MCF 10A (cell line): ENCODE measurements at regions not wholly inside any gene's neighbourhood (a gene's known extent, or its start where the extent isn't known, plus 50 kb on each side); places are given as distances from the start of the nearest gene placed in this dataset.

ENCODE experiments used
- BruUV-seq: library from RNA; stranded (reverse); fragments of 400-500 nt; replicated peaks from 2 replicates; lab custom pipeline; 2021; lab: Mats Ljungman, UMichigan
- CTCF ChIA-PET: fragments of 300-600 bp; sonication (Branson Sonifier 250); formaldehyde crosslinking; extraction: SDS; loops from one replicate; lab custom pipeline; 2021; ENCODE audit warnings: antibody characterized with exemption, inconsistent platforms; lab: Yijun Ruan, JAX
- POLR2A ChIA-PET: fragments of 300-600, 350-650 bp; sonication (Branson Sonifier 250); formaldehyde crosslinking; extraction: SDS; loops from one replicate; lab custom pipeline; 2020; ENCODE audit warnings: antibody characterized with exemption, inconsistent platforms; lab: Yijun Ruan, JAX
- DNase-seq: peaks from one replicate; pipeline ENCODE4 v3.0.0-alpha.2; 2018; ENCODE audit not compliant: unreplicated experiment
- H3K27ac Mint-ChIP-seq: one replicate; pipeline ENCODE4 v1.8.0; 2022; ENCODE audit warnings: mild to moderate bottlenecking, low read depth, mixed read lengths; ENCODE audit not compliant: unreplicated experiment
- H3K27me3 Mint-ChIP-seq: one replicate; pipeline ENCODE4 v1.8.0; 2022; ENCODE audit warnings: mixed read lengths; ENCODE audit not compliant: insufficient read depth, unreplicated experiment
- H3K36me3 Mint-ChIP-seq: one replicate; pipeline ENCODE4 v1.8.0; 2022; ENCODE audit warnings: mild to moderate bottlenecking, moderate library complexity, mixed read lengths; ENCODE audit not compliant: insufficient read depth, unreplicated experiment
- H3K4me1 Mint-ChIP-seq: one replicate; pipeline ENCODE4 v1.8.0; 2022; ENCODE audit warnings: mixed read lengths; ENCODE audit not compliant: insufficient read depth, unreplicated experiment
- H3K4me3 Mint-ChIP-seq: one replicate; pipeline ENCODE4 v1.8.0; 2022; ENCODE audit warnings: mild to moderate bottlenecking, moderate library complexity, mixed read lengths; ENCODE audit not compliant: unreplicated experiment
- H3K9me3 Mint-ChIP-seq: one replicate; pipeline ENCODE4 v1.8.0; 2022; ENCODE audit warnings: mixed read lengths; ENCODE audit not compliant: unreplicated experiment
- intact Hi-C: fragments of 100-400 bp; cut with micrococcal nuclease; formaldehyde crosslinking; loops from 2 replicates; pipeline ENCODE4 v1.14.1; 2022
- TF ChIP-seq, protein P1 (sequence below): fragments of 200-600 bp; IDR thresholded peaks from one replicate; pipeline ENCODE4 v1.8.0; 2022; ENCODE audit warnings: antibody characterized with exemption, mild to moderate bottlenecking; ENCODE audit not compliant: unreplicated experiment

DNA sequence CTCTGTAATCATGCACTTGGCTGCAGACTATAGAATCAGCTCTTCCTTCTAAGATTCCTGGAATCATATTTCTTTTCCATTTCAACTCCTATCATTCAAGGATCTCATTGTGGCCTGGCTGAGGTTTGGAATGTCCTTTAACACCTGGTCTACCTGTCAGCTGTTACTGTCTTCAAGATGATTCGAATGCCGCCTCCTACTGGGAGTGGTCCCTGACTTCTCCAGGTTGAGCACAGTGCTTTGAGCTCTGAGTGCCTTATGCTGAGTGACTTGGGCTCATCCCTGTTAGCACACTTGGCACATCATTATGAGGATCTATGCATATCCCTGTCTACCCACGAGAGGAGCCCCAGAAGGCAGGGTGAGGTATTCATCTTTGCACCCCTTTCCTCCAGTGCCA lies 87.6 kb downstream of the MARCHF4 start:
- Mint-ChIP-seq H3K36me3 (no peaks in the 10 kb centered on the region), H3K4me3 (no peak overlapping the region), H3K9me3 (no peaks in the 10 kb centered on the region), H3K27me3 (no peaks in the 10 kb centered on the region), H3K4me1 (no peaks in the 10 kb centered on the region), H3K27ac (no peak overlapping the region)
- ChIA-PET POLR2A (no interaction called here), CTCF (no interaction called here)
- DNase-seq, result no peak
- no TSS peak for BruUV-seq
- TF ChIP-seq, protein P1, sequence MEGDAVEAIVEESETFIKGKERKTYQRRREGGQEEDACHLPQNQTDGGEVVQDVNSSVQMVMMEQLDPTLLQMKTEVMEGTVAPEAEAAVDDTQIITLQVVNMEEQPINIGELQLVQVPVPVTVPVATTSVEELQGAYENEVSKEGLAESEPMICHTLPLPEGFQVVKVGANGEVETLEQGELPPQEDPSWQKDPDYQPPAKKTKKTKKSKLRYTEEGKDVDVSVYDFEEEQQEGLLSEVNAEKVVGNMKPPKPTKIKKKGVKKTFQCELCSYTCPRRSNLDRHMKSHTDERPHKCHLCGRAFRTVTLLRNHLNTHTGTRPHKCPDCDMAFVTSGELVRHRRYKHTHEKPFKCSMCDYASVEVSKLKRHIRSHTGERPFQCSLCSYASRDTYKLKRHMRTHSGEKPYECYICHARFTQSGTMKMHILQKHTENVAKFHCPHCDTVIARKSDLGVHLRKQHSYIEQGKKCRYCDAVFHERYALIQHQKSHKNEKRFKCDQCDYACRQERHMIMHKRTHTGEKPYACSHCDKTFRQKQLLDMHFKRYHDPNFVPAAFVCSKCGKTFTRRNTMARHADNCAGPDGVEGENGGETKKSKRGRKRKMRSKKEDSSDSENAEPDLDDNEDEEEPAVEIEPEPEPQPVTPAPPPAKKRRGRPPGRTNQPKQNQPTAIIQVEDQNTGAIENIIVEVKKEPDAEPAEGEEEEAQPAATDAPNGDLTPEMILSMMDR, result no peak
- intact Hi-C loops, result no loop called here

DNA sequence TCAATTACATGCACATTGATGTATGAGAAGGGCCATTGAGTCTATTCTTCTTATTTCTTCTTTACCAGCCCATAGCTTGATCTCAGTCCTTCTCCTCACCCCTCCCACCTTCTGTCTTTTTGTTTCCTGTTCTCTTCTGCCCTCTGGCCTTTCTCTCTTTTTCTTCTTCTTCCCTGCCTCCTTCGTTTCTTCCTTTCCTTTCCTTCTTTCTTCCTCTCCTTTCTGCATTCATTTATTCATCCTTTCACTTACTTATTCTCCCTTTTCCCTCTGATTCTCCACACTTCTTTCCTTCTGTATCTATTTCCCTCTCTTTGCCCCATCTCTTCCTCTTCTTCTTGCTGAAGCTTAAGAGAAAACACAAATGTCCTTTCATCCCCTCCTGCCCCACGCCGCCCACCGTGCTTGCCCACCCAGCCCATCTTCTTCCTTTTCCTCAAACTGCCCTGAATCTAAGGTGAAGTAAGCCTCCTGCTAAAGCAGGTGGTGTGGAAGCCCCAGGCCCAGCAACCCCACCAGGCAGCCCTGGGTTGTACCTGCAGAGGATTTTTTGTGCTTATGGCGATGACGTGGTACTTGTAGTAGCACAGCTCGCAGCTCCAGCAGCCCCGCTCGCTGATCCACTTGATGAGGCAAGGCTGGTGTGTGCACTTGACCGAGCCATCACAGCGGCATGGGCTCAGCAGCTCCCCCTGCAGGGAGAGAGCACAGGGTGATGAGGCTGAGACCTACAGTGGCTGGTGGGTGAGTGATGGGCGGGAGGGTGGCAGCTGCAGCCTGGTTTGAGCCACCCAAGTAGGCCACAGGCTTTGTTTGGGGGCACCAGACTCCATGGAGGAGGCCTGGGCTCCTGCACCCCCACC lies 89.0 kb downstream of the MARCHF4 start:
- no peaks in the 10 kb centered on the region for H3K36me3 Mint-ChIP-seq
- no peaks in the 10 kb centered on the region for H3K9me3 Mint-ChIP-seq
- no peak overlapping the region for H3K4me3 Mint-ChIP-seq
- no peak overlapping the region for H3K27ac Mint-ChIP-seq
- intact Hi-C loops, result no loop called here
- TF ChIP-seq, protein P1, result no peak
- BruUV-seq, result no TSS peak
- H3K4me1 Mint-ChIP-seq, result no peaks in the 10 kb centered on the region
- ChIA-PET CTCF (interaction anchor here (0.8 kb wide), 1 partner anchor 719 kb away, joined by 3 read pairs; no protein-coding TSS in a partner anchor), POLR2A (interaction anchor here (0.7 kb wide), 1 partner anchor 271 kb away, joined by 3 read pairs; no protein-coding TSS in a partner anchor)
- H3K27me3 Mint-ChIP-seq, result no peaks in the 10 kb centered on the region
- peak; percentile 25 for DNase-seq

DNA sequence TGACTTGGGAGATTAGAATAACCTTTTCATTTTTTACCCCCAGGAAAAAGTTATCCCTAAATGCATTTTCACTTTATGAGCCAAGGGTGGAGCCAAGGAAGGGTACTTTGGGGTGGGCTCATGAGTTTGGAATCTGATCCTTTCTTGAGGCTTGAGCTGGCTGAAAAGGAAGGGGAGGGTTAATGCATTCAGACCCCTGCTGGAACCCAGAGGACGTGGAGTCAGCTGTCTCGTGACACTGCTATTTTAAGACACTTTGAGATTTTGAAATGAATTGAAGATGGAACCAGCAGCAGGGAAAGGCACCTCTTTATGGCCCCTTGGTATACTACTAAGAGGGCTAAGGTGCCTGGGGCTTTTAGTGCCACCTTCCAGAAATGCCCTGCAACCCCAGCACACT lies 90.4 kb downstream of the MARCHF4 start:
- TF ChIP-seq, protein P1, result no peak
- no peaks in the 10 kb centered on the region for H3K9me3 Mint-ChIP-seq
- H3K27ac Mint-ChIP-seq, result no peak overlapping the region
- H3K36me3 Mint-ChIP-seq, result no peaks in the 10 kb centered on the region
- H3K27me3 Mint-ChIP-seq, result no peaks in the 10 kb centered on the region
- no peaks in the 10 kb centered on the region for H3K4me1 Mint-ChIP-seq
- DNase-seq, result no peak
- BruUV-seq, result no TSS peak
- POLR2A ChIA-PET, result no interaction called here
- no peak overlapping the region for H3K4me3 Mint-ChIP-seq
- intact Hi-C loops, result no loop called here
- CTCF ChIA-PET, result interaction anchor here (0.7 to 0.8 kb wide), 2 partner anchors 13 to 15 kb away, joined by 3 to 4 read pairs; no protein-coding TSS in a partner anchor

DNA sequence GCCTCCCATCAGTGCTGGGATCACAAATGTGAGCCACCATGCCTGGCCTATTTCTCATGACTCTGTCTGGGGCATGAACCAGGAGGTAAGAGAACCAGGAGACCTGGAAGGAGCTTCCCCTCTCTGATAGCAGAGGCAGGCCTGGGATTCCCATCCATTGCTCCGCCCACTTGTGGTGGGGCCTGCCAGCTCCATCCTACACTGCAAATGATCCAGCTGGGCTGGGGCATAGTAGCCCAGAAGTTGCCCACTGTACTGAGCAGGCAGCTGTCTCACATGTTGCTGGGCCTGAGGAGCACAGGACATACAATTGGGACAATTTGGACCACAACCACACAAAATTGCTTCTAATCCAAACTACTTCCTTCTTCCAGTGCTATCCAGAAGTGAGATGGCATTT lies 91.0 kb downstream of the MARCHF4 start:
- Mint-ChIP-seq H3K4me1 (no peaks in the 10 kb centered on the region), H3K36me3 (no peaks in the 10 kb centered on the region), H3K4me3 (no peak overlapping the region), H3K27me3 (no peaks in the 10 kb centered on the region), H3K9me3 (no peaks in the 10 kb centered on the region), H3K27ac (no peak overlapping the region)
- intact Hi-C loops, result no loop called here
- no TSS peak for BruUV-seq
- no peak for DNase-seq
- ChIA-PET POLR2A (no interaction called here), CTCF (no interaction called here)
- TF ChIP-seq, protein P1, result no peak
